ENCODE measurements at regions not wholly inside any gene's neighbourhood (a gene's known extent, or its start where the extent isn't known, plus 50 kb on each side); places are given as distances from the start of the nearest gene placed in this dataset.

DNA sequence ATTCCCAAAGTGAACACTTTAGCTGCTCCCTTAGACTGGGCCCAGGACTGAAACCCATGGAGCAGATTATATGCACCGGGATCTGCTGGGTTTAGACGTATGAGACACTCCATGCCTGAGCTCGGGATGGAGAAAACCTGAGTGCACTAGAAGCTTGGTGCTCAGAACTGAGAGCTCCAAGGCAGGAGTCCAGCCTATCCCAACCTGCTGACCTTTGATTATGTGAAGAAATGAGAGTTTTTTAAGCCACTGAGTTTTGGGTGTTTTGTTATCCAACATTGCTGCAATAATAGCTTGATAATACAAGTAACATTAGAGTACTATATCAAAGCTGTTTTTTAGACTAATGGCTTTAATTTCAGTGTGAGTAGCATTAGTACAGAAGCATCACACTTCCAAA is 131.5 kb upstream of the KCNK1 start:
- TF ChIP-seq, protein P1, sequence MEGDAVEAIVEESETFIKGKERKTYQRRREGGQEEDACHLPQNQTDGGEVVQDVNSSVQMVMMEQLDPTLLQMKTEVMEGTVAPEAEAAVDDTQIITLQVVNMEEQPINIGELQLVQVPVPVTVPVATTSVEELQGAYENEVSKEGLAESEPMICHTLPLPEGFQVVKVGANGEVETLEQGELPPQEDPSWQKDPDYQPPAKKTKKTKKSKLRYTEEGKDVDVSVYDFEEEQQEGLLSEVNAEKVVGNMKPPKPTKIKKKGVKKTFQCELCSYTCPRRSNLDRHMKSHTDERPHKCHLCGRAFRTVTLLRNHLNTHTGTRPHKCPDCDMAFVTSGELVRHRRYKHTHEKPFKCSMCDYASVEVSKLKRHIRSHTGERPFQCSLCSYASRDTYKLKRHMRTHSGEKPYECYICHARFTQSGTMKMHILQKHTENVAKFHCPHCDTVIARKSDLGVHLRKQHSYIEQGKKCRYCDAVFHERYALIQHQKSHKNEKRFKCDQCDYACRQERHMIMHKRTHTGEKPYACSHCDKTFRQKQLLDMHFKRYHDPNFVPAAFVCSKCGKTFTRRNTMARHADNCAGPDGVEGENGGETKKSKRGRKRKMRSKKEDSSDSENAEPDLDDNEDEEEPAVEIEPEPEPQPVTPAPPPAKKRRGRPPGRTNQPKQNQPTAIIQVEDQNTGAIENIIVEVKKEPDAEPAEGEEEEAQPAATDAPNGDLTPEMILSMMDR (IDR thresholded peaks at IDR 0.05; ENCODE audit: insufficient read depth, low read length) = no peak
- TF ChIP-seq GABPA (IDR thresholded peaks at IDR 0.05; ENCODE audit: low read depth) (no peak), SPI1 (IDR thresholded peaks at IDR 0.05; ENCODE audit: borderline replicate concordance, low read depth) (no peak), POLR2AphosphoS5 (IDR thresholded peaks at IDR 0.05; ENCODE audit: low read depth) (no peak)
